NCI-H748 treated with DMSO at 0.1 percent for 48 hours (cell line): ENCODE measurements at regions not wholly inside any gene's neighbourhood (a gene's known extent, or its start where the extent isn't known, plus 50 kb on each side); places are given as distances from the start of the nearest gene placed in this dataset.

Experiments
- DNase-seq: peaks from one replicate; lab custom pipeline; 2025; lab: John Stamatoyannopoulos, UW

DNA sequence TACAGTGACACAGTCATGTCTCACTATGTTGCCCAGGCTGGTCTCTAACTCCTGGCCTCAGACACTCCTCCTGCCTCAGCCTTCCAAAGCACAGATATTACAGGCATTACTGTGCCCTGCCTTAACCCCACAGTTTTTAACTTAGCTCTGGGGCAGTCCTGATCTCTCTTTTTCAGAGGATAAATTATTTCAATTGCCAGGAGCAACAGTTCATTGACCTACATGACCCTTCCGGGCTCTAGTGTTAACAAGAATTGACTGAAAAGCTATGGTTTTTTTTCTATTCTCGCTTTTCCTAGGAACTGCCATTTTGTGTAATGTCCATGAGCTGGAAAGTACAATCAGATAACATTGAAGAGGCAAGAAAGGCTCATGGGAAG is 92.8 kb downstream of the HNRNPLL start:
- DNase-seq: no peak

DNA sequence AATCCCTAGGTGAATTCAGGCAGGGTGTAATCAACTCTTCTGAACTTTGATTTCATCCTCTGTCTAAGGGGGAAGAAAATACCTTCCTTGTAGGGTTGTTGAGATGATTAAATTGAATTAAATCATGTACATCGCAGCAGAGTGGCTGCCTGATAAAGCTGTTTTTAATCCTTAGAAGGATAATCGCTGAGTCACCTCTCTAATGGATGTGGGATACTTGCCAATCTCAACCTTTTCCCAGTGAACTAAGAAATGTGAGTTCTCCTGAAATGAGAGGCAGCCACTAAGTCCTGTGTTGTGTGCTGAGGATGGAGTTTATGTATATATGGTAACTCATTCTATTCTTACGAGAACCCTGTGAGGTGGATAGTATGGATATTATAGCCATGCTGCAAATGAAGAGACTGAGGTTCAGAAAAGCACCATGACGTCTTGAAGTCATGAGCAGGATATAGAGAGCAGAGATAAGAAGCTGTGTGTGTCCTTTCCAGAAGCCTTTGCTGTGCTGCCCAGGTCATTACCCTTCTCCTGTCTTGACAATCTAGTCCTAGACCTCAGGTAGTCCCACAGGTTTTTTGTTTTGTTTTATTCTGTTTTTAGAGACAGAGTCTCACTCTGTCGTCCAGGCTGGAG is 93.3 kb downstream of the HNRNPLL start:
- DNase-seq: no peak

DNA sequence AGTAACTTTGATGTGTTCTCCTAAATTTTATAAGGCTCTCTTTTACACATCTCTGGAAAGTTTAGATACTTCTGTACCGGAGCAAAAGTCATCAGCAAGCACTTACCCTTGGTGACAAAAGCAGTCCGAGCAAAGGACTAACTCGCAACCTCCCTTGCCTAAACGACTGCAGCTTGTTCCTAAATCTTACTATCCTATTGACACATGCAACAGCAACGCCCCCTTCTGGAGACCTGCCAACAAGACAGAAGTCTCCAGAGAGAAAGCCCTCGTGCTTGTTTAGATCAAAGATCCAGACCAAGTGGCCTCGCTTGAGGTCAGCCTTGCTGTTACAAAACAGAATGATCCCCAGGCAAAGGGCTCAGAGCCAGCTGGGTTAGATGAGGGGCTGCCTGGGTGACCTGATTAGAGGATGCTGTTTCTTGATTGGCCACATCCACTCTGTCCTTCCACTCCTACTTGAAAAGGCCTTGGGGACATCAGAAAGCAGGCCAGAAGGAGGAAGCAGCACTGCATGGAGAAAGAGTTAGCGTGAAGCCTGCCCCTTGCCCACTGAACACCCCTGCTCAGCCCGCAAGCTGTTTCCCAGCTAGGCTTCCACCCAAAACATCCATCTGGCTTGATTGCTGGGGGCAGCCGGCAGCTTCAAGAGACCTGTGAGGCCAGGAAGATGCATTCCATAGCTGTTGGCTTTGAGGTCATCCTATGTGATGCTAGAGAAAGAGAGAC is 94.3 kb downstream of the HNRNPLL start:
- DNase-seq: peak; percentile 60

DNA sequence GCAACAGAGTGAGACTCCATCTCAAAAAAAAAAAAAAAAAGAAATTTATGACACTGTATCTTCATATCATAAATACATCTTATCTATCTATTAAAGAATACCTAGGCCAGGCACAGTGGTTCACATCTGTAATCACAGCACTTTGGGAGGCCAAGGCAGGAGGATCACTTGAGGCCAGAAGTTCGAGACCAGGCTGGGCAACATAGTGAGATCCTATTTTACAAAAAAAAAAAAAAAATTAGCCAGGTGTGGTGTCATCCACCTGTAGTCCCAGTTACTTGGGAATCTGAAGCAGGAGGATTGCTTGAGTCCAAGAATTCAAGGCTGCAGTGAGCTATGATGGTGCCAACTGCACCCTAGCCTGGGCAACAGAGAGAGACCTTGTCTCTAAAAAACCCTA is 95.0 kb downstream of the HNRNPLL start:
- DNase-seq: no peak

DNA sequence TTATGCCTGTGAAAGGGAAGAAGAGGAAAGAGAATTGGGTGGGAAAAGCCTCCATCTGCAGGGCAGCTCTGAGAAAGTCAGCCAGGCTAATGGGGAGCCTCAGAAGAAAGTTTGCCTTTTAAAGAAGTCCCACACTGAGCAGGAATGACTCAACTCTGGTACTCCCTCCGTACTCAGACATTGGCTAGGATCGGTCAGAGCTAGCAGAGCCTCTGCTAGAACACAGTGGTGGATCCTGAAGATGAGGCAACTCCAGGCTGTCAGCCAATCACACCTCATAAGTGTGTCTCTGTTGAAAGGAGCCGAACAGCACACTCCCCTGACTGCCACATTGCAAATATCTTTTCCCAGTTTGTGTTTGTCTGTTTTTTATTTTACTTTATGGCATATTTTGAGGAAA is 96.9 kb downstream of the HNRNPLL start:
- no peak for DNase-seq

DNA sequence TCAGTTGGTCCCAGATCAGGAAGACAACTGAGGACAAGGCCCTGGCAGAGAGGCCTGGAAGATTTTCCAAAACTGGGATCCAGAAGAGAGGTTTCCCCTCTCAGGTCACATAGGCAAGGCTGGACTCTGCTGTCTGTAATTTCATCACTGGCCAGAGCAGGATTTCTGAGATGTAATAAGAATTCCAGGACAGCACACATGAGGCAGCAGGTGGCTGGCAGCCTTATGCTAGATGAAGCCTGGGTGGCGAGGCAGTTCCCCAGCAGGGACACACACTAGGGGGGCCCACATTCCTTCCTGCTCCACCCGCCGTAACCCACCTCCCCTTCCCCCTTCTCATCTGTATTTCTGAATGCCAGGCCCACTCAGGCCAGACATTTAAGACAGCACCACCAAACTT is 98.6 kb downstream of the HNRNPLL start:
- DNase-seq: no peak

DNA sequence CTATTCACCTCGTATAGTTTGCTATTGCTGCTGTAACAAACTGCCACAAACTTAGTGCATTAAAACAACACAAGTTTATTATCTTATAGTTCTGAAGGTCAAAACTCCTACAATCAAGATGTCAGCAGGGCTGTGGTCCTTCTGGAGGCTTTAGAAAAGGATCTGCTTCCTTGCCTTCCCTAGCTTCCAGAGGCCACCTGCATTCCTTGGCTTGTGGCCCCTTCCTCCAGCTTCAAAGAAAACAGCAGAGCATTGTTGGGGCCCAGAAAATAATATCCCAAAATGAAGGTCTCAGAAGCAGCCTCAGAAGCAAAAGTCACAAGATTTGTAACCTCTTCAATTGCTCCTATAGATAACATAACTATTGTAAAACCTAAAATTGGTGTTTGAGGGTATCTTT is 100.6 kb downstream of the HNRNPLL start:
- no peak for DNase-seq

DNA sequence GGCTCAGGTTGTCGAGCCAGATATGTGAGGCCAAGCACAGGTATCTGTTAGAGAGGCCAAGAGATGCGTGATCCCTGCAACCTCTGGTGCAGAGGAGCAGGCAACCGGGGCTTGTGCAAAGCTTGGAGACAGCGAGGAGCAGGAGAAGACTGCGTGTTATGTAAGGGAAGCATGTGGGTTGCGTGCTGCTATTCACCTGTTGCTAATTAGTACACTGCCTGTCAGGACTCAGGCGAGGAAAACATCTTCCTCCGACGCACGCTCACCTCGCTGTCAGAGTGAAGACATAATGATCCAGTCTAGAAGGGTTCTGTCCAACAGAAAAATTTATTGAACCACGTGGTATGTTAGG is 102.5 kb downstream of the HNRNPLL start:
- no peak for DNase-seq

DNA sequence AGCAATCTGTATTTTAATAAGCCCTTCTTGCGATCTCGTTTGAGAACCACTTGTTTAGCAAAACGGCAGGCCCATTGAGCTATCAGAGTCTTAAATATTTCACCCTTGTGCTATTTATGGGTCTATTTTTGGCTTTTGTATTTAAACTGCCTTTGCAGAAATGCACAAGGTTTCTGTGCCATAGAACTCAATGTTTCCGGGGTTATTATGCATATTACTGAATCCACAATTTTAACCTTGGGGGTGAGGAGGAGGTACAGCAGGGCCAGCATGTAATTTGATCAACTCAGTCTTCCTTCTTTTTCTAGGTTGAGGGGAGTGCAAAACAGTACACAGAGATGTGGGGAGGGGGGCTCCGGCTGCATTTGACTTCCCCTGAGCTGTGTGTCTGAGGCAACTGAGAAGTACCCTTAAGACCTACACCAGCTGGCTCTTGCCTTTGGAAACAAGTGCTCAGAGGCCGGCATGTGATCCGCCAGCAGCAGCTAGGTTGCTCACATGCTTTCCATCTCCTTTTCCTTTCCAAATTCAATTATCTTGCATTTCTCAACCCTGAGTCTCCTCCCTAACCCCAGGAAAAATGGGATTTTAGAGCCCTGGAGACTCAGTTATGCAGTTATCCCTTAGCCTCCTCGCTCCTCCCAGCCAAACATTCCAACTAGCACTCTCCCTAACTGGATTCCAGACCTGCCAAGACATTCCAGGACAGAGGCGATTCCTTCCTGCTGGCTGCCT is 103.0 kb downstream of the HNRNPLL start:
- no peak for DNase-seq

DNA sequence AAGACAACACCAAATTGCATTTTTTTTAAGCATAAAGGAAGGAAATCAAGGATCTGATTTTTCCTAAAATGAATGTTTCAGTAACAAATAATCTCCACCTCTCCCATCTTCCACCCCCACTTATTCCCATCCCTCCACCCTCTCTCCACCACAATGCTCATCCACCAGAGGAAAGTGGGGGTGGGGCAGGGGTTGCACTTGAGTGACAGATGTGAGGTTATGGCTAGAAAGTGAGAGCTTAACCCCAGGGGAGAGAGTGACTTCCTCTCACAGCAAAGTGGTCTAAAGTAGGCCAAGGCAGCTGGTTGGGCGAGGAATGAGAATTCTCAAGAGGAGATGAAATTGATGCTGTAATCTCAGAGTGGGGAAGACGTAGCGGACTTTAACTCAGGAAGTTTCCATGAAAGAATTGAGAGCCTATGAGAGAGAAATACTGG is 104.7 kb downstream of the HNRNPLL start:
- no peak for DNase-seq

DNA sequence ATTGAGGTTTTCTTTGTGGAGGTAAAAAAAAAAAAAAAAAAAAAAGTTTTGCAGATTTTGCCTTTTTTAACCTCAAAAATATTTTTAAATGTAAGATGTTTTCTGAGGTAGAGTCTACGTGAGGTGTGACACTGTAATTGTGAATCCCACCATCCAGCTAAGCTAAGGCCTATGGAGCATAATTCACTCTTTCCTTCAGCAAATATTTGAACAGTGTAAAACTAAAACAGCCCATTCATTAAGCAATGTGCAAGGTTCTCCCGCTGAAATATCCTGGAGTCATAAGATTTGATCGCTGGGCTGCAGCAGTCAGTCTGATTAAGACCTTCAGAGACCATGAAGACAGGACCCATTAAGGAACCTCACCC is 105.1 kb downstream of the HNRNPLL start:
- DNase-seq: peak; percentile 52

DNA sequence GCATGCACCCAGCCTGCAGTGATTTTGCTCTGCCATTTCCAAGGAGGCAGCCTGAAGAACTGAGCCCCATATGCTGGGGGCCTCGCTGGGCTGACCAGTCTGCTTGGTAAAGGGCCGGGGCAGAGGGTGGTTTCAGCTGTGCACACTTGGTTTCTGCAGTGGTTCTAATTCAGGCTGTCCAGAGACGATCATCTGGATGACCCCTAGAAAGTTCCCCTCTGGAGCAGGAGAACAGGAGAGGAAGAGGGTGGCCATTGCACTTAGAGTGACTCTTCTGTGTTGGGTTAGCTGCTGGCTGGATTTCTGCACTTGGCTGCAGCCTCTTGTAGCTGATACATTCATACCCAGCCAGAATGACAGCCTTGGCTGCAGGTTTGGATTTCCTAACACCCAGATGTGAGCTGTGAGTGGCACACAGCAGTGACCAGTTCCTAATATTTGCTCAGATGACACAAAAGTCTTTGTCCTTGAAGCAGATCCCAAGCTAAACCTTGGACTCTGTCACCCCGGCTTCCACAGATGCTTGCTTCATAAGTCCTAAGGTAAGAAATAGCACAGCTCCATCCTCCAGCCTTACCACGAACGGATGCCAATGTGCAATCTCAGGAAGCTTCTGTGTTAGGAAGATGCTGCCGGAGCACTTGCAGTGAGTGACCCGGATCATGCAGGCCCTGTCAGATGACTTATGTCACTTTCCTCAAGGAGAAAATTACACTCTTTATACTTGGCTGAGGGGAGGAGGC is 105.6 kb downstream of the HNRNPLL start:
- no peak for DNase-seq

DNA sequence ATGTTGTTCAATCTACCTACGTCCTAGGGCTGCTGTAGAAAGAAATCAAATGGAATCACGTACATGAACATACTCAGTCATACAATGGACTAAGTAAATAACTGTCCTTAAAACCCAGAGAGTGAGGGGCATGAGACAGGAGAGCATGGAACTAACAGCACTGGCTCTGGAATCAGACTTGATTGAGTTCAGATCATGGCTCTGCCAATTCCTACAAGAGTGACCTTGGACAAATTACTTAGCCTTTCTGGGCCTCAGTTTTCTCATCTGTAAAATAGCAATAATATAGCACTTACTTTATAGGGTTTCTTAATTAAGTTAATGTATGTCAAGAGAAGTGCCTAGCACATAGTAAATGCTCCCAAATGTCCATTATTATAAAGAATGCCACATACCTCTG is 106.8 kb downstream of the HNRNPLL start:
- DNase-seq: no peak

DNA sequence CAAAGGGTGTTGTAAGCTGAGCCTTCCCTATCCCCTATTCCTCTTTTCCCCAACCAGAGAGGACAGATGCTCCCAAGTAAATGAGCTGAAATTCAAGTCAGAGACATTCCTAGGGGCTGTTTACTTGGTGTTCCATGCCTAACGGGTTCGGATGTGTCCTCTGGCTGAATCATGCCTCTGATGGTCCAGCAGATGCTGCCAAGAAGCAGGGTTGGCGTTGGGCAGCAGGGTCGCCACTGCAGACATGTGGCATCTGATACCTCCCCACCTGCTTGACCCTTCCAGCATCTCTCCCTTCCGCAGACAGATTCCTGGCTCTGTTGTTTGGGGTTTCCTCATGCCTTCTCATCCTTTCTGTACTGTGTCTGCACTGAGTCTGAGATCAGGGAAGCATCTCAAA is 108.3 kb downstream of the HNRNPLL start:
- no peak for DNase-seq

DNA sequence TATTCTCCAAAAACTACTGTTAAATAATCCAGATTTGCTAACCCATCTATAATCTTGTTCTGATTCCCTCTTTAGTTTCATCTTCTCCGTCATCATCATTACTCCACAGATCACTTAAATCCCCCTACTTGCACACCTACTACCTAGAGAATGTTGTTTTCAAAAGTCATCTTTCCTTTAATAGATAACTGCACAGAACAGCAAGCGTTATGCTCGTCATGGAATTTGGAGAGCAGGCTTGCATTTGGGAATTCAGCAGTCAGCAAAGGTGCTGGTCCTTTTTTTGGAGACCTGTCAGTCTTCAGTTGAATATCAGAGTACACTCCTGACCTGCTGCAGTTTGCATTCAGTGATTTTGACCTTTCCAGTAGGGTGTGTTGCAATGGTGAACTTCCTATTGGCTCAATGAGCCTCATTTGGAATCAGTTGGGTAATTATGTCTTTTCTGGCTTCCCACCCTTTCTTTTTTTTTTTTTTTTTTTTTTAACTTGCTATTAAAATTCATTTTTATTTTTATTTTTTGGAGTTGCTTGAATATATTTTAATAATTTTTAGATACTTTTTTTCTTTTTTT is 110.6 kb downstream of the HNRNPLL start:
- no peak for DNase-seq

DNA sequence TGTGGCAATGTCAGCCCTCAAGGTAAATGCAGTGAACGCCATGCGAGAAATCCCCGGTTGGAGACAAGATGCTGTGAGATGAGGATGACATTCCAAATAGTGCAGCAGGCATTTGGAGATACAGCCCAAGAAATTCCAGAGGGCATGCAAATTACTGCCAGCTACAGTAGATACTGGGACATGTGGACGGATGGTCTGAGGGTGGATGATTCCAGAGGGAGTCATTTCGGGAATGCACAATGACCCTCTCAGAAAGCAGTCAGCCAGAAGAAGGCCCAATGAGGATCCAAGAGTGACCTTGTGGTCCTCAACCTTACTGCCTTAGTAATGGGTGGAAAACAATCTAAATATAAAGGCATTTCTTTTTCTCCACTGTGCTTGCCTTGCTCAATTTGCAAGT is 111.3 kb downstream of the HNRNPLL start:
- DNase-seq: no peak

DNA sequence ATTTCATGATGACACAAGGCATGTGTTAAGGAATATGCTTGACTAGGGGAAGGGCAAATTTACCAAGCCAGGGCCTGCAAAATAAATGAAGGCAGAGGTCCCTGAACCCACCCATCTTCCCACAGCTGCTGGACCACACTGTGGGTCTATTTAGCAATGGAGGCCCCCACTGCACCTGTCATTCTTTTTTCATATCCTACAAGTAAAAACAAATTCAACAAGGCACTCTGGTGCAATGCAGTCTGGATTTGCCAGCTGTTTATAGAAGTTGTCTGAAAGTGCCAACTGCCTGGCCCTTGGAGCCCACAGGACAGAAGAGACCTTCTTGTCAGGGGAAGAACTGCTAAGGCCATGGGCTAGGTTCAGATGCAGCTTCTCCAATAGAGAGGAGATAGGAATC is 112.8 kb upstream of the ATL2 start:
- DNase-seq: no peak

DNA sequence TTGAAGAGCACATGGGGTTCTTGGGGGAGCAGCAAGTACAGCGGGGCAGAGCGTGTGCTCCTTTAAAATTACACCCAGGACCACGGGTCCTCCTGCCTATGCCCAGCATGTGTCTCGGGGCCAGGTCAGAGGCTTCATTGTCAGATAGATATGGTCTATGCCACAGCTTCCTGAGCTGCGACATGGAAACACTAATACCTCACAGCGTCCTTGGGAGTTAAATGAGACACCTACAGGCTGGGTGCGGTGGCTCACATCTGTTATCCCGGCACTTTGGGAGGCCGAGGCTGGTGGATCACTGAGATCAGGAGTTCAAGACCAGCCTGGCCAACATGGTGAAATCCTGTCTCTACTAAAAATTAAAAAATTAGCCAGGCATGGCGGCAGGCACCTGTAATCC is 110.8 kb upstream of the ATL2 start:
- no peak for DNase-seq

DNA sequence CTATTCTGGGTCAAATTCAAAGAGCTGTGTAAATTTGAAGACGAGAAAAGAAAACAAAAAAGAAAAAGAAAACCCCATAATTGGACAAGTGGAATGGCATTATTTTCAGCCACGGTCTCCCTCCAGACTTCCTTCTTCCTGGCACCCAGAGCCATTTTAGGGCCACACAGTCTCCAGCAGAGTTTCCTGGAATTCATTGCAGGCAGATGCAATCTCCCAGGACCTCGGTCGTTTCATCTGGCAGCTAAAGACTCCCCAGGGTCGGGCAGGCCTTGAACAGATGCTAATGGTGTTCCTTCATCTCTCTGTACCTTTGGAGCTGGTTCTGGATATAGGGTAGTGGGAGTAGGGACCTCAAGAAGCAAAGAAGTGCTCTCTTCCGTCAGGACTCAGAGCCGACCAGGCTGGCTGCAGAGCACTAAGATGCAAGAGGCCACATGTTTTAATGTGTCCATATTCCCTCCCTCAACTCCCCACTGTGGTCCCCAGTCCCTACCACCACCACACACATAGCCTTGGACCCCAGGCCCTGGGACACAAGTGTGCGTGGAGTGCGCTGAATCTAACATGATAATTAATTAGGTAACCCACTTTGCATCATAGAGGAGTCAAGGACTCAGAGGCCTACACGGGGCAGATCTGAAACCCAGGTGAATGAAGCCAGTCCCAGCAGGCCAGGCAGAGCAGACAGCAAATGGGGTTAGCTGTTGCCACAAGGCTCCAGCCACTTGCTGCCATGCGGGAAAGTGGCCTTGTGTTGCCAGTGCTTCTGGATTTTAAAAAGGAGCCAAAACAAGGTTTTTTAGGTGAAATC is 109.3 kb upstream of the ATL2 start:
- DNase-seq: no peak

DNA sequence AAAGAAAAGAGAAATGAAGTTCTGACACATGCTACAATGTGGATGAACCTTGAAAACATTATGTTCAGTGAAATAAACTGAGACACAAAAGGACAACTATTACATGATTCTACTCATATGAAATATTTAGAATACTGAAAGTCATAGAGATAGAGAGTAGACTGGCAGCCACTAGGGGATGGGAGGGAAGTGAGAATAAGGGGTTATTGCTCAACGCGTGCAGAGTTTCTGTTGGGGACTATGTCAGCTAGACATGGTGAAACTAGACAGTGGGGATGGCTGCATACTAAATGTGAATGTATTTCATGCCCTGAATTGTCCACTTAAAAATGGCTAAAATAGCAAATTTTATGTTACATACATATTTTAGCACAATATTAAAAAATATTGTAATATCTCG is 108.7 kb upstream of the ATL2 start:
- DNase-seq: no peak

DNA sequence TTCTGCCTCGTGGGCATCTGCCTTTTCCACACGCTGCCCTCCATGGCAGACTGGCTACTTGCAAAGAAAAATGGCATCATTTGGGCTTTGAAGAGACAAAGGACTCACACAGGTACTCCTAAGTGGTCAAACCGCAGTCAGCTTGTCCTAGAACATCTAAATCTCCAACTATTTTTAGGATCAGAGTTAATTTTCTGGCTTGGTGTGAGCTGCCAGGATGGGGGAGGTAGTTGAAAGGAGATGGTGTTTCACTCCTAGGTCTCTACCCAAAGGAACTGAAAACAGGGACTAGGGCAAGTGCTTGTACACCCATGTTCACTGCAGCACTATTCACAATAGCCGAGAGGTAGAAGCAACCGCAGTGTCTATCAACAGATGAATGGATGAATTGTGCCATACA is 107.9 kb upstream of the ATL2 start:
- DNase-seq: no peak
